H1 (cell line): ENCODE measurements at regions not wholly inside any gene's neighbourhood (a gene's known extent, or its start where the extent isn't known, plus 50 kb on each side); places are given as distances from the start of the nearest gene placed in this dataset.

Experiments used
- CTCF ChIA-PET: fragments of 300-600 bp; sonication (Branson Sonifier 250); formaldehyde crosslinking; loops from one replicate; lab custom pipeline; 2021; ENCODE audit not compliant: partially characterized antibody; lab: Charles Lee
- POLR2A ChIA-PET: fragments of 300-600 bp; sonication (Branson Sonifier 250); formaldehyde crosslinking; loops from one replicate; lab custom pipeline; 2021; ENCODE audit warnings: inconsistent platforms; ENCODE audit not compliant: partially characterized antibody; lab: Charles Lee
- DNase-seq, 2 experiments: peaks; one replicate each; pipeline versions ENCODE4 v3.0.0 to v3.0.0-alpha.2; 2010 to 2022; ENCODE audit warnings: low spot score in 2 of 2, low read depth in 1 of 2, mixed read lengths in 1 of 2
- FAIRE-seq: peaks from 2 replicates; lab custom pipeline; 2011; peaks lifted over from hg19 to GRCh38; lab: Jason Lieb, UNC
- H2AFZ ChIP-seq: 2 replicates; pipeline ENCODE4 v1.8.1; 2012; ENCODE audit warnings: low read length, inconsistent platforms
- H2AK5ac ChIP-seq: 2 replicates; pipeline ENCODE4 v1.6.1; 2013; ENCODE audit warnings: low read depth, low read length
- H2BK120ac ChIP-seq: replicated peaks from 2 replicates; pipeline ENCODE3; 2013; ENCODE audit warnings: low read depth, low read length, inconsistent platforms
- H2BK12ac ChIP-seq: 2 replicates; pipeline ENCODE4 v1.6.1; 2013; ENCODE audit warnings: low read depth, low read length
- H2BK15ac ChIP-seq: 2 replicates; pipeline ENCODE4 v1.6.1; 2013; ENCODE audit warnings: low read length
- H2BK20ac ChIP-seq: 2 replicates; pipeline ENCODE4 v1.6.1; 2013; ENCODE audit warnings: low read length
- H2BK5ac ChIP-seq: 2 replicates; pipeline ENCODE4 v1.6.1; 2013; ENCODE audit warnings: low read depth, low read length
- H3K14ac ChIP-seq: 2 replicates; pipeline ENCODE4 v1.6.1; 2013; ENCODE audit warnings: inconsistent platforms; ENCODE audit not compliant: insufficient read length
- H3K18ac ChIP-seq: 2 replicates; pipeline ENCODE4 v1.6.1; 2013; ENCODE audit warnings: low read length; ENCODE audit errors: extremely low read depth
- H3K23ac ChIP-seq: 2 replicates; pipeline ENCODE4 v1.6.1; 2013; ENCODE audit warnings: inconsistent platforms; ENCODE audit not compliant: insufficient read length
- H3K23me2 ChIP-seq: 2 replicates; pipeline ENCODE4 v1.6.1; 2013; ENCODE audit warnings: low read depth, low read length
- H3K27ac ChIP-seq: 2 replicates; pipeline ENCODE4 v1.6.1; 2011; ENCODE audit warnings: low read depth, low read length, inconsistent platforms
- H3K27me3 ChIP-seq, 4 experiments: replicated peaks in 1 of 4; 1 replicate in 1 of 4; 2 replicates in 3 of 4; pipeline versions ENCODE4 v1.6.1 to v1.8.1; 2011 to 2013; ENCODE audit warnings: low read length in 3 of 4, mild to moderate bottlenecking in 3 of 4, inconsistent platforms in 2 of 4, mixed read lengths in 2 of 4, moderate library complexity in 1 of 4; ENCODE audit not compliant: control insufficient read depth in 3 of 4, insufficient read depth in 3 of 4; ENCODE audit errors: extremely low read depth in 1 of 4
- H3K36me3 ChIP-seq, 4 experiments: 2 replicates each; pipeline versions ENCODE4 v1.6.1 to v1.8.1; 2011 to 2013; ENCODE audit warnings: mild to moderate bottlenecking in 4 of 4, low read length in 3 of 4, moderate library complexity in 2 of 4, control low read depth in 1 of 4, inconsistent platforms in 1 of 4; ENCODE audit not compliant: insufficient read depth in 4 of 4, control insufficient read depth in 2 of 4
- H3K4ac ChIP-seq: replicated peaks from 2 replicates; pipeline ENCODE3; 2013; ENCODE audit warnings: low read length, low read depth, mixed read lengths, inconsistent platforms; ENCODE audit not compliant: insufficient read length
- H3K4me1 ChIP-seq, 4 experiments: replicated peaks in 1 of 4; 1 replicate in 1 of 4; 2 replicates in 3 of 4; pipeline versions ENCODE4 v1.6.1 to v1.8.1; 2011 to 2013; ENCODE audit warnings: low read length in 3 of 4, inconsistent platforms in 2 of 4, mixed read lengths in 1 of 4; ENCODE audit not compliant: insufficient read depth in 4 of 4, control insufficient read depth in 3 of 4
- H3K4me2 ChIP-seq, 2 experiments: 2 replicates each; pipeline versions ENCODE4 v1.6.1 to v1.8.1; 2011 to 2013; ENCODE audit warnings: low read depth in 2 of 2, low read length in 2 of 2, control low read depth in 1 of 2, inconsistent platforms in 1 of 2, mild to moderate bottlenecking in 1 of 2; ENCODE audit not compliant: insufficient read depth in 1 of 2
- H3K4me3 ChIP-seq, 4 experiments: fragments of 200-600, 300-600 bp in 1 of 4; sonication (generic), shearing (Covaris generic), sonication (Bioruptor Twin) in 1 of 4; 2 replicates each; pipeline versions ENCODE4 v1.5.1 to v1.8.1; 2011 to 2016; ENCODE audit warnings: low read length in 4 of 4, low read depth in 3 of 4, control low read depth in 2 of 4, inconsistent platforms in 2 of 4, mild to moderate bottlenecking in 2 of 4, mixed read lengths in 1 of 4, moderate library complexity in 1 of 4; ENCODE audit not compliant: insufficient read depth in 2 of 4; ENCODE audit errors: extremely low read depth in 1 of 4
- H3K56ac ChIP-seq: replicated peaks from 2 replicates; pipeline ENCODE3; 2013; ENCODE audit warnings: low read depth, mild to moderate bottlenecking, mixed read lengths, low read length, inconsistent platforms; ENCODE audit not compliant: insufficient read length
- H3K79me1 ChIP-seq: 2 replicates; pipeline ENCODE4 v1.6.1; 2013; ENCODE audit warnings: low read depth, low read length, control low read depth
- H3K79me2 ChIP-seq, 2 experiments: 2 replicates each; pipeline versions ENCODE4 v1.6.1 to v1.8.1; 2012 to 2013; ENCODE audit warnings: low read length in 2 of 2, mild to moderate bottlenecking in 2 of 2, inconsistent platforms in 1 of 2; ENCODE audit not compliant: insufficient read depth in 2 of 2, control insufficient read depth in 1 of 2
- H3K9ac ChIP-seq, 4 experiments: replicated peaks in 1 of 4; 1 replicate in 1 of 4; 2 replicates in 3 of 4; pipeline versions ENCODE4 v1.6.1 to v1.8.1; 2011 to 2013; ENCODE audit warnings: low read depth in 3 of 4, low read length in 3 of 4, control low read depth in 2 of 4, mild to moderate bottlenecking in 2 of 4, moderate library complexity in 2 of 4, inconsistent platforms in 1 of 4; ENCODE audit errors: extremely low read depth in 1 of 4
- H3K9me3 ChIP-seq, 2 experiments: 2 replicates each; pipeline versions ENCODE4 v1.6.1 to v1.8.1; 2012 to 2013; ENCODE audit warnings: mild to moderate bottlenecking in 2 of 2, moderate library complexity in 2 of 2, control low read depth in 1 of 2, inconsistent platforms in 1 of 2, low read depth in 1 of 2, low read length in 1 of 2, mixed read lengths in 1 of 2; ENCODE audit not compliant: insufficient read depth in 2 of 2
- H4K20me1 ChIP-seq, 2 experiments: replicated peaks in 1 of 2; 2 replicates each; pipeline versions ENCODE3 to v1.8.1; 2011 to 2013; ENCODE audit warnings: inconsistent platforms in 2 of 2, low read length in 2 of 2, mild to moderate bottlenecking in 1 of 2; ENCODE audit not compliant: insufficient read depth in 2 of 2, control insufficient read depth in 1 of 2
- H4K5ac ChIP-seq: 2 replicates; pipeline ENCODE4 v1.6.1; 2013; ENCODE audit warnings: low read length, low read depth, mixed read lengths, inconsistent platforms; ENCODE audit not compliant: insufficient read length
- H4K8ac ChIP-seq: 2 replicates; pipeline ENCODE4 v1.8.0; 2013; ENCODE audit warnings: mild to moderate bottlenecking, moderate library complexity, low read length, inconsistent platforms; ENCODE audit not compliant: insufficient read depth; ENCODE audit errors: extremely low read depth
- H4K91ac ChIP-seq: replicated peaks from 2 replicates; pipeline ENCODE3; 2013; ENCODE audit warnings: low read length, mixed read lengths, inconsistent platforms; ENCODE audit not compliant: insufficient read length
- FOSL1 ChIP-seq: IDR thresholded peaks from 2 replicates; pipeline ENCODE4 v1.6.1; 2011; ENCODE audit warnings: mild to moderate bottlenecking, low read depth, low read length, moderate library complexity; ENCODE audit not compliant: insufficient read depth
- HDAC6 ChIP-seq: IDR thresholded peaks from one replicate; pipeline ENCODE4 v1.7.1; 2012; ENCODE audit warnings: low read depth, mild to moderate bottlenecking, inconsistent platforms, low read length, moderate library complexity
- JUND ChIP-seq: IDR thresholded peaks from 2 replicates; pipeline ENCODE4 v1.6.1; 2011; ENCODE audit warnings: mild to moderate bottlenecking, improper control_type of control experiment, low read length
- WGBS, 2 experiments: shearing (Covaris generic) in 1 of 2; methylation state at CpG; one replicate each; pipeline versions ENCODE4 v1.1.6 to v1.1.7; 2013 to 2015; ENCODE audit warnings: low lambda C conversion rate in 2 of 2, mixed read lengths in 2 of 2, inconsistent platforms in 1 of 2, low coverage in 1 of 2, missing lambda C conversion rate in 1 of 2; ENCODE audit not compliant: insufficient replicate concordance in 2 of 2, insufficient coverage in 1 of 2, insufficient read length in 1 of 2; ENCODE audit errors: extremely low coverage in 1 of 2, missing lambda C conversion rate in 1 of 2; 5-methylcytosine and 5-hydroxymethylcytosine counted together

DNA sequence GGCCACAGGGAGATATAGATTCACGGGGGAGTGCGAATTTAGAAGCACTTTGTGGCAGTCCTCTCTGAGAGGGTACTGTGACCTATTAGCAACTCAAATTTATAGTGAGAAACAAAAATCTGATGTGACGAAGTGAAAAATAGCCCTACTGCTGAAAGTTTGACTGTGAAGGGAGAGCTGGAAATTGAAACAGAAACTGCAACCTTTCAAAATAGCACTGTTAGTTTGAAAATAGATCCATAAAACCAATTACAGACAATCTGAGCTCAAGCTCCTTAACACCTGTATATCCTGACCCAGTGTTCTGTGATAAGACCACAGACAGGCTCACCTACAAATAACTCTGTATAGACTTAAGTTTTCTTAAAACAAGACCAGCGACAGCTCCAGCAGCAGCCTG lies 420.1 kb downstream of the IRX1 start:
- H3K14ac ChIP-seq, result no peak overlapping the region
- no peak overlapping the region for H3K4me3 ChIP-seq
- H2BK20ac ChIP-seq, result no peak overlapping the region
- no peak overlapping the region for H3K56ac ChIP-seq
- no peak overlapping the region for H3K4me2 ChIP-seq
- H4K5ac ChIP-seq, result no peak overlapping the region
- H4K91ac ChIP-seq, result no peak overlapping the region
- H3K79me2 ChIP-seq, result no peaks in the 10 kb centered on the region
- no peaks in the 10 kb centered on the region for H3K27me3 ChIP-seq
- DNase-seq (no peak), FAIRE-seq (no peak)
- no peaks in the 10 kb centered on the region for H3K36me3 ChIP-seq
- H2AFZ ChIP-seq, result no peak overlapping the region
- H3K4ac ChIP-seq, result no peak overlapping the region
- no peaks in the 10 kb centered on the region for H4K20me1 ChIP-seq
- ChIA-PET POLR2A (no interaction called here), CTCF (interaction anchor here (0.6 kb wide), 1 partner anchor 449 kb away, joined by 3 read pairs; no protein-coding TSS in a partner anchor)
- H2BK12ac ChIP-seq, result no peak overlapping the region
- no peaks in the 10 kb centered on the region for H3K9me3 ChIP-seq
- H3K4me1 ChIP-seq, result peaks cover 0 to 4% (median 0%) of the 10 kb centered on the region in 4 experiments; a peak in 1 of 7 replicates
- no peak overlapping the region for H2AK5ac ChIP-seq
- no peaks in the 10 kb centered on the region for H3K79me1 ChIP-seq
- H4K8ac ChIP-seq, result no peak overlapping the region
- no peak overlapping the region for H2BK5ac ChIP-seq
- H2BK120ac ChIP-seq, result no peak overlapping the region
- TF ChIP-seq HDAC6 (no peak), JUND (no peak), FOSL1 (no peak)
- H3K18ac ChIP-seq, result no peak overlapping the region
- WGBS, 2 experiments, result 92% methylated on average over 4 of the region's 4 CpGs; no CpG with 5 or more reads in 1 of the 2 experiments
- no peaks in the 10 kb centered on the region for H3K23me2 ChIP-seq
- no peak overlapping the region for H3K23ac ChIP-seq
- no peak overlapping the region for H3K27ac ChIP-seq
- no peak overlapping the region for H3K9ac ChIP-seq
- H2BK15ac ChIP-seq, result no peak overlapping the region
